ENCODE measurements at regions not wholly inside any gene's neighbourhood (a gene's known extent, or its start where the extent isn't known, plus 50 kb on each side); places are given as distances from the start of the nearest gene placed in this dataset.

DNA sequence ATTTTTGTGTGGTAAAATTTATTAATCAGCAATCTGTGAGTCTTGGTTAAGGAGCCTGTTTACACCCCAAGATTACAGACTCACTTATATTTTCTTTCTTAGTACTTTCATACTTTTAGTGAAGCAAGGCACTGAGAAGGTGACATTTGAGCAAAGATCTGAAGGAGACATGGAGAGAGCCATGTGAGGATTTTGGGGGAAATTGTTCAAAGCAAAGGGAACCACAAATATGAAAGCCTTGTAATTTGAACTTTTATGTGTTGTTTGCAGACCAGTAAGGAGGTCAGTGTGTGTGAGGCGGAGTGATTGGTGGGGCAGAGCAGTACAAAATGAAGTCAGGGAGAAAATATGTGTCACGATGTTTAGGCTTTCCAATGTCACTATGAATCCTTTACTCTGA is 140.7 kb upstream of the KLF12 start:
- no peak for TF ChIP-seq CTCF (IDR thresholded peaks at IDR 0.05; ENCODE audit: low read depth, low read length, poor library complexity, severe bottlenecking)
- TF ChIP-seq EZH2phosphoT487 (IDR thresholded peaks at IDR 0.05; ENCODE audit: borderline replicate concordance, low read length), result no peak
